ENCODE measurements at regions not wholly inside any gene's neighbourhood (a gene's known extent, or its start where the extent isn't known, plus 50 kb on each side); places are given as distances from the start of the nearest gene placed in this dataset.

DNA sequence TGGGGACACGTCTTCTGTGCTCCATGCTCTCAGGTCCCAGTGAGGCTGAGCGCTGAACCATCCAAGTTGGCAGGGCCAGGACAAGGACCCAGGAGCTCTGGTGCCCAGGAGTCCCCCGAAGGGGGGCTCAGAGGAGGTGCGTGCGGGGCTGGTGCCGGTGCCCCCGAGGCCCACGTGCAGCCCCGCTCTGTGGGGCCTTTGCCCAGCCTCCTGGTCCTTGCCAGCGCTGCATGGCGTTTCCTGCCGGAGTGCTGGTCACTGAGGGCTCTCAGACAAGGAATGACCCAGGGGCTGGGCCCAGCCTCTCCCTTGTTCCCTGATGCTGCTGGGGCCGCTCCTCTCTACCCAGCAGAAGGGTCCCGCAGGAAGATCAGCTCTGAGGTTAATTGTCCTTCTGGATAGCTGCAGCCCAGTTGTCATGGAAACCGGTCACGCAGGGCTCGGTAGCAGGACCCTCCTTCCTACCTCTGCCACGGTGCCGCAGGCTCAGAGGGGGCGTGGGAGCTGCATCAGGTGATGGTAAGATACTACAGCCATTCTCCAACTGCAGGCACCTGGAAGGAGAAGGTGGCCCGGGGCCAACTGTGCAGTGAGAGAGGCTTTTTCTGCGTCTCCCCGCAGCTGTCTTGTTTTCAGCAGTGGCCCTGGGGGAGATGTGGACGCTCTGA, 64.5 kb downstream of the RRM2 start:
- no peaks in the 10 kb centered on the region for H3K36me3 ChIP-seq
- H3K27ac ChIP-seq = no peak overlapping the region
- H3K4me1 ChIP-seq (ENCODE audit: insufficient read depth) = no peaks in the 10 kb centered on the region
- no peaks in the 10 kb centered on the region for H3K27me3 ChIP-seq
- no peak overlapping the region for H3K4me3 ChIP-seq
- intact Hi-C loops (cut with DNase I) = no loop called here
- TF ChIP-seq EP300 (IDR thresholded peaks at IDR 0.05) (no peak), POLR2A (IDR thresholded peaks at IDR 0.05) (no peak)
- TF ChIP-seq, protein P1, sequence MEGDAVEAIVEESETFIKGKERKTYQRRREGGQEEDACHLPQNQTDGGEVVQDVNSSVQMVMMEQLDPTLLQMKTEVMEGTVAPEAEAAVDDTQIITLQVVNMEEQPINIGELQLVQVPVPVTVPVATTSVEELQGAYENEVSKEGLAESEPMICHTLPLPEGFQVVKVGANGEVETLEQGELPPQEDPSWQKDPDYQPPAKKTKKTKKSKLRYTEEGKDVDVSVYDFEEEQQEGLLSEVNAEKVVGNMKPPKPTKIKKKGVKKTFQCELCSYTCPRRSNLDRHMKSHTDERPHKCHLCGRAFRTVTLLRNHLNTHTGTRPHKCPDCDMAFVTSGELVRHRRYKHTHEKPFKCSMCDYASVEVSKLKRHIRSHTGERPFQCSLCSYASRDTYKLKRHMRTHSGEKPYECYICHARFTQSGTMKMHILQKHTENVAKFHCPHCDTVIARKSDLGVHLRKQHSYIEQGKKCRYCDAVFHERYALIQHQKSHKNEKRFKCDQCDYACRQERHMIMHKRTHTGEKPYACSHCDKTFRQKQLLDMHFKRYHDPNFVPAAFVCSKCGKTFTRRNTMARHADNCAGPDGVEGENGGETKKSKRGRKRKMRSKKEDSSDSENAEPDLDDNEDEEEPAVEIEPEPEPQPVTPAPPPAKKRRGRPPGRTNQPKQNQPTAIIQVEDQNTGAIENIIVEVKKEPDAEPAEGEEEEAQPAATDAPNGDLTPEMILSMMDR (IDR thresholded peaks at IDR 0.05) = no peak
- no peaks in the 10 kb centered on the region for H3K9me3 ChIP-seq
- 87 to 89% (median 88%) methylated on average over 24 of the region's 24 CpGs for WGBS, 3 donors
- no peak for DNase-seq

DNA sequence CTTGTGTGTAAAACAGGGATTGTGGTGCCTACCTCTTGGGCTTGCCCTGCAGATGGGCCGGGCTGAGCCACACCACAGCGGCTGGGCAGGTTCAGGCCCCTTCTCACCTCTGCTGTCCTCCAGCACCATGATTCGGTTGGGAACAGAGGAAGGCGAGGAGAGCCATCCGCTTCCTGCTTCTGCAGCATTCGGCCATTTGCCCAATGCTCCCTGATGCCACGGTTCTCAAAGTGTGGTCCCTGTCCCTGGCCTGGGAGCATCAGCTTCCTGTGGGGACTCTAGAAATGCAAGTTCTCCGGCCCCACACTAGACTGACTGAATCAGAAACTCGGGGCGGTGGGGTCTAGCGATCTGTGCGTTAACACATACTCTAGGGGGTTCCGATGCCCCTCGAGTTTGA, 65.1 kb downstream of the RRM2 start:
- Histone ChIP-seq H3K4me1 (ENCODE audit: insufficient read depth) (no peaks in the 10 kb centered on the region), H3K36me3 (no peaks in the 10 kb centered on the region), H3K27me3 (no peaks in the 10 kb centered on the region), H3K9me3 (no peaks in the 10 kb centered on the region), H3K27ac (no peak overlapping the region), H3K4me3 (no peak overlapping the region)
- no peak for DNase-seq
- 94 to 96% (median 95%) methylated on average over 14 of the region's 14 CpGs for WGBS, 3 donors
- intact Hi-C loops (cut with DNase I) = no loop called here
- TF ChIP-seq POLR2A (IDR thresholded peaks at IDR 0.05) = no peak
- TF ChIP-seq EP300 (IDR thresholded peaks at IDR 0.05) = no peak
- TF ChIP-seq, protein P1 (IDR thresholded peaks at IDR 0.05) = no peak

DNA sequence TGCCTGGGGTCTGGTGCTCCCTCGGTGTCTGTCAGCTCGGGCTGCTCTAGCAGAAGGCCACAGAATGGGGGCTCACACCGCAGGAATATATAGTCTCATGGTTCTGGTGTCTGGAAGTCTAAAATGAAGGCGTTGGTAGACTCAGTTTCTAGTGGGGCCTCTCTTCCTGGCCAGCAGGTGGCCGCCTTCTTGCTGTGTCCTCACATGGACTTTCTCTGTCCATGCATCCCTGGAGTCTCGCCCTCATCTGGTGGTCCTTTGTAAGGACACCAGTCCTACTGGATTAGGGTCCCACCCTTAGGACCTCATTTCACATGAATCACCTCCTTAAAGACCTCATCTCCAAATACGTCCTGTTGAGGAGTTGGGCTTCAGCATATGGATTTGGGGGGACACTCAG, 65.7 kb downstream of the RRM2 start:
- TF ChIP-seq EP300 (IDR thresholded peaks at IDR 0.05) (no peak), POLR2A (IDR thresholded peaks at IDR 0.05) (no peak)
- TF ChIP-seq, protein P1 (IDR thresholded peaks at IDR 0.05) = no peak
- no peaks in the 10 kb centered on the region for H3K9me3 ChIP-seq
- no peak for DNase-seq
- intact Hi-C loops (cut with DNase I) = no loop called here
- no peaks in the 10 kb centered on the region for H3K27me3 ChIP-seq
- no peaks in the 10 kb centered on the region for H3K4me1 ChIP-seq (ENCODE audit: insufficient read depth)
- no peak overlapping the region for H3K27ac ChIP-seq
- no peaks in the 10 kb centered on the region for H3K36me3 ChIP-seq
- no peak overlapping the region for H3K4me3 ChIP-seq
- 92 to 96% (median 96%) methylated on average over 7 of the region's 7 CpGs for WGBS, 3 donors

DNA sequence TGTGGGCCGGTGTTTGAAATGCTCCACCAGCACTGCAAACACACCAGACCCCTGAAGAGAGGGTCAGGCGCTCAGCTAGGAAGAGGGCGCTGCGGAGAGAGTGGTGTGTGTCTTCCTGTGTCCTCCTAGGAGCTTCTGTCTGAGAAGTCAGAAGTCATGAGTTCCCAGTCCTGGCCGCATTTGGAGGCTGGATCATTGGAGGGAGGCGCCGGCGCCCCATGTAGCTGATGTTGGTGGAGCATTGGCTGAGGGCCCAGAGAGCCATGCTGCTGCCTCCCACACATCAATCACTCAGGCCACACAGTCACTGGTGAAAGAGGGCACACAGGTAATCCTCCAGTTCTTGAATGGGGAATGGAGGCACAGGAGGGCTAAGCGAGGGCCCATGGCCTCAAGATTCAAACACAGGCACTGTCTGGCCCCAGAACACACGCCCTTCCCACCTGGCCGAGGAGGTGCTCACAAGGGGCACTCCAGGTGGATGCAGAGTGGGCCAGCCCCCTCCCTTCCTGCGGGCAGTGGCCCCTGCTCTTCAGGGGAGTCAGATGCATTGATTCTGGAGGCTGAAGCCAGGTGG, 66.3 kb downstream of the RRM2 start:
- intact Hi-C loops (cut with DNase I) = no loop called here
- H3K4me3 ChIP-seq = no peak overlapping the region
- H3K36me3 ChIP-seq = no peaks in the 10 kb centered on the region
- no peaks in the 10 kb centered on the region for H3K9me3 ChIP-seq
- WGBS, 3 donors = 95 to 97% (median 95%) methylated on average over 12 of the region's 12 CpGs
- no peak for DNase-seq
- H3K27me3 ChIP-seq = no peaks in the 10 kb centered on the region
- no peak overlapping the region for H3K27ac ChIP-seq
- TF ChIP-seq, protein P1 (IDR thresholded peaks at IDR 0.05) = no peak
- TF ChIP-seq EP300 (IDR thresholded peaks at IDR 0.05) = no peak
- TF ChIP-seq POLR2A (IDR thresholded peaks at IDR 0.05) = no peak
- no peaks in the 10 kb centered on the region for H3K4me1 ChIP-seq (ENCODE audit: insufficient read depth)

Data from ovary (tissue), 7 donors.